ENCODE measurements at regions not wholly inside any gene's neighbourhood (a gene's known extent, or its start where the extent isn't known, plus 50 kb on each side); places are given as distances from the start of the nearest gene placed in this dataset.

DNA sequence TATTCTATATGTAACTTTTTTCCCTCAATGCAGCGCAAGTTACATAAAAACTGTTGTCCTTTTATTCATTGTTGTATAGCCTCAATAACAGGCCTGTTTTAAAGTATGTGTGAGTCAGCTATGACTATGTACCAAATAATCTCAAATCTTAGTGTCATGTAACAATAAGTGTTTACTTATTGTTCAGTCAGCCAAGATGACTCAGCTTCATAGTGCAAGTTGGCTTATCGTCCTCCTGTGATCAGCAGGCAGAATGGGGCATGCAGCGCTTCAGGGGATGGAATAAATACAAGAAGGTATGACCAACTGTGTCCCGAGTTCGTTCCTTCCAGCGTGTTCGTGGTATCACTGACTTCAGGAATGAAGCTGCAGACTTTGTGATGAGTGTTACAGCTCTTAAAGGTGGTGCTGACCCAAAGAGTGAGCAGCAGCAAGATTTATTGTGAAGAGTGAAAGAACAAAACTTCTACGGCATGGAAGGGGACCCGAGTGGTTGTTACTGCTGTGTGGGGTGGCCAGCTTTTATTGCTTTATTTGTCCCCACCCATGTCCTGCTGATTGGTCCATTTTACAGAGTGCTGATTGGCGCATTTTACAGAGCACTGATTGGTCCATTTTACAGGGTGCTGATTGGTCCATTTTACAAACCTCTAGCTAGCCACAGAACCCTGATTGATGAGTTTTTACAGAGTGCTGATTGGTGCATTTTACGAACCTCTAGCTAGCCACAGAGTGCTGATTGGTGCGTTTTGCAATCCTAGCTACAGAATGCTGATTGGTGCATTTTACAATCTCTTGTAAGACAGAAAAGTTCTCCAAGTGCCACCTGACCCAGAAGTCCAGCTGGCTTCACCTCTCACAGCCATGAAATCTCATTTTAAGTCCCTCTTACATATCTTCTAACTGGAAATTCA lies 1016.0 kb downstream of the MCTP2 start:
- no peak for DNase-seq (ENCODE audit: low read depth in 2 of 2)

DNA sequence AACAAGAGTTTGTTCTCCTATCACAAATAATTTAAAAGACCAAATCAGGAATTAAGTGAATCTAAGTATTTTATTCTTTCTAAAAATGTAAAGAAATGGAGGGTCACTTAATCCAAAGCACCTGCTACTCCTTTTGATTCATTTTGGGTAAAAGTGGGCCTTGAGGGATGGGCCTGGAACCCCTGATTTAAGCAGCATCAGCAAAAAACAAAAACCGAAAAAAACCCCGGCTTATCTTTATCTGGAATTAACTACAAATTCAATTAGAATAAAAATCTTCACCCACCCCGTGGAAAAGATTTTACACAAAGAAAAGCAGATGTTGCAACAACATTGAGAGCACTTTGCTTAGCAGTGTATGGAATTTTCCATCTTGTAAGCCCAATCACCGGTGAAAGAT lies 1018.2 kb downstream of the MCTP2 start:
- no peak for DNase-seq (ENCODE audit: low read depth in 2 of 2)

DNA sequence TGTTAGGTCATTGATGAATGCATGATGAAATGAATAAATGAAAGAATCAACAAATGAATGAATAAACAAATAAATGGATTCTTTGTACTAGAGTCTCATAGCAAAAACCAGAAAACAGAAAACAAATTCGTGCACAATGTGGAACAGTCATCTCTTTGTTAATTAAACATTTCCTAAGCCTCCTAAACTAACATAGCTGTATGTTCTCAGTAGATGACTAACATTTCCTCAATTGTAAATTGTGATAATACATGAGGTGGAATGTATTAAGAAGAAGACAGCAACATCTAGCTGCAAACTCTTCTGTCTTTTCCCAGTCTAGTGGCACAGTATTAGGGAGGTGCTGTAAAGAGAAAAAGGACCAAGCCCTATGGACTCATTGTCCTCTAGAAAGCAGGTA lies 1021.0 kb downstream of the MCTP2 start:
- no peak for DNase-seq (ENCODE audit: low read depth in 2 of 2)

DNA sequence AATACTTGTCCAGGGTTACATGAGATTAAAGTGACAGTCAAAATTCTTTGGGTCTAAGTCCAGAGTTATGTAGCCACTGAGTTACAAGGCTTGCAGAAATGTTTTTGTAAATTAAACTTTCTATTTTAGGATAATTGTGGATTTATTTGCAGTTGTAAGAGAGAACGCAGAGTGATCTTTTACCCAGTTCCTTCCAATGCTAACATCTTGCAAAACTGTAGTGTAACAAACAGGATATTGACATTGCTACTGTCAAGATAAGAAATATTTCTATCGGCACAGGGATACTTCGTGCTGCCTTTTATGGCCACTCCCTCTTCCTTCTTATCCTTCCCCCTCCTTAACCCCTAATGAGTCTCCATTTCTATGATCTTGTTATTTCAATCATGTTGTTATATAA lies 1022.9 kb downstream of the MCTP2 start:
- DNase-seq (ENCODE audit: low read depth in 2 of 2), result no peak

DNA sequence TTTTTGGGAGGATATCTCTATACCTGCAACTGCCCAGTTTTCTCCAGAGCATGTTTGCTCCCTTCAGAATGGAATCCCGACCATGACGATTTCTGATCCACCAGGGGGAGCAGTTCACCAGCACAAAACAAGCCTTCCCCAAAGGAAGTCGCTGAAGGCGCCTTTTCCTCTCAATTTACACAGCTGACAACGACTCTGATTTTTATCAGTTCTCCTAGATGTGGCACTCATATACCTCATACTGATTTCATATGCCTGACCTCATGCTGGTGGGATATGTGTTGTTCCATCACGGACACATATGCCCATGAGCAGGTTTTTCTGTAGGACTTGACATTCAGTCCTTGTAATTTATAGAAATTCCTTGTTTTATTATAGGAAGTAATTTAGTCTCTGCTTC lies 1028.2 kb downstream of the MCTP2 start:
- peak; percentile 5 to 10 for DNase-seq (ENCODE audit: low read depth in 2 of 2)

DNA sequence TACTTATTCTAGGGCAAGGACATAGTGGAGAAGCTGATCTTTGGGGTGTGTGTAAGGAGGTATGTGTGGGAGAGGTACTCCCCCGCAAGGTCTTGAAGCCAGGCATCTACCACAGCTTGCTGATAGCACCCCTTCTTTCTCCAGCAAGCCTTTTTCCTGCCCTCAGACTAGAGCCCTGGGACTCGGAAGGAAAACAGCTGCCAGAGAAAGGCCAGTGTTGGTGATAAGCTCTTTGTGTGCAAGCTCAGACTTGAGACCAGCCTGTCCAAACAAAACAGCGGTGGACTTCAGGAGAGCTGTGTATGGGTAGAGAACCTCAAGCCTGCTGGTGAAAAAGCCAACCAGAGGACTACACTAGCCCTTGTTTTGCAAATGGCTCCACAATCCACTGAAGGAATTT lies 1028.6 kb downstream of the MCTP2 start:
- DNase-seq (ENCODE audit: low read depth in 2 of 2), result no peak

DNA sequence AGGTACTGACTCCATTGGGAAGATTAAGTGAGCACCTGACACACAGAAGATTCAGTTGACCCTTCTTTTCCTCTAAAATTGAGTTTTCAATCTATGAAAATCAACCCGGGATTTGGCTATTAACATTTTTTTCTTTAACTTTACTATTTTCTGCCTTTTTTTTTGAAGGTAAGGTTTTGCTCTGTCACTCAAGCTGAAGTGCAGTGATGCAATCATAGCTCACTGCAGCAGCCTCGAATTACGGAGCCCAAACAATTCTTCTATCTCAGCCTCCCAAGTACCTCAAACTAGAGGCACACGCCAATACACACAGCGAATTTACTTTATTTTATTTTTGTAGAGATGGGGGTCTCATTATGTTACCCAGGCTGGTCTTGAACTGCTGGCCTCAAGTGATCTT lies 1029.5 kb downstream of the MCTP2 start:
- no peak for DNase-seq (ENCODE audit: low read depth in 2 of 2)

DNA sequence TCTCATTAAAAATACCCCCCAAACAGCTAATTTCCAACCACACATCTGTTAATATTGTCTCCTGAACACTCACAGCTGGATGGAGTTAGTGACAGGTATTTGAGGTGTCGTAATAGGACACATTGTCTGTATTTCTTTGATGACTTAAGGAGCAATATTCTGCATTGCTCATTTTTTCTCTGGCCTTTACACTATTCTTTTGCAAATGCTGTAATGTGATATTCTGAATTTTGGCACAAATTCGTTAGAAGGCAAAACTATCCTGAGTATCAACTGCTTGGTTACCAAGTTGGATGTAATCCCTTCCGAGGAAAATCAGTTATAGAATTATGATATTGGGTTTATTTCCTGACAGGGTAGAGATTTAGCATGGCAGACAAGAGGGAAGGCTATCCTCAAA lies 1030.2 kb downstream of the MCTP2 start:
- DNase-seq (ENCODE audit: low read depth in 2 of 2), result no peak

DNA sequence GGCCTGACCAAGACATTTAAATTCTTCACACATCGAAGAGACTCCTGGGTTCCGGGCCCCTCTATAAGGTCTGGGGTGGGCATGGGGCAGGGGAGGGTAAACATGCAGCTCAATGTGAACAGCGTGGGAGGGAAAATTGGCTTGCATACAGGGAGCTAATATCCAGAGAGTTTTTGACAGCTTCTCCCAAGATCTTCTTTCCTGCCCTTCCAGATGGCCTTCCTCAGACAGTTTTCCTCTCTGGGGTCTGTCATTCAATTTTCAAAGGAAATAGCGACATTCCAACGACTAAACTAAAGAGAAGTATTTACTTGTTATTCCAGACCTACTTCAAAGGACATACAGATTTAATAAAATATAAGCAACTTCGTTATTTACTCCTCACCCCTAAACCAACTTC lies 1030.6 kb downstream of the MCTP2 start:
- no peak for DNase-seq (ENCODE audit: low read depth in 2 of 2)

DNA sequence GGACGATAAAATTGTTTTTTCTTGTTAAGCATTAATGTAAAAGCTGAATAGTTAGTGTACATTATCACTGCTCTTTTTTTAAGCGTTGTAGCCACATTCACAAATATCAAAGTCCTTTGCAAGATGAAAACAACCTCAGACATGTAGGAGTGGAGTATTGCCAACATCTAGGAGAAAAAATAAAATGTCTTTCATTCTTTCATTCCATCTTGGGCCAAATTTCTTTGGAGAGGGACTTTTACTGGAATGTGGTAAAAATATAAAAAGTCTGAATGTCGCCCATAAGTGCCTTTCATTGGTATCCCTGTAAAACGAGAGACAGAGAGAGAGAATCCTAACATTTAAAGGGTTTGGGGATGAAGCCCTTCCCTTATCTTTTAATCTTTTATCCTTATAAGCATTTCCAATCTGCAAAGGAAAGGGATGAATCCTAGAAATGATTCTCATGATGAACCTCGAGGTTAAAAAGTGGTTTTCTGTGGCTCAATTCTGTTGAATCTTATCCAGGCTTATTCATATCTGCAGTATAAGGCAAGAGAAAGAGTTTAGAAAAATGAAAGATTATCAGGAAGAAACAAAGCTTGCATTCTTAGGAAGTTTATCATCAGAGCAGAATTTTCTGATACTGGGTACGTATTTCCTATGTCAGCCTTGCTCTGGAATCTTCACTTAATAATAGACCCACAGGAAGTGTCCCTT lies 1031.7 kb downstream of the MCTP2 start:
- no peak for DNase-seq (ENCODE audit: low read depth in 2 of 2)

DNA sequence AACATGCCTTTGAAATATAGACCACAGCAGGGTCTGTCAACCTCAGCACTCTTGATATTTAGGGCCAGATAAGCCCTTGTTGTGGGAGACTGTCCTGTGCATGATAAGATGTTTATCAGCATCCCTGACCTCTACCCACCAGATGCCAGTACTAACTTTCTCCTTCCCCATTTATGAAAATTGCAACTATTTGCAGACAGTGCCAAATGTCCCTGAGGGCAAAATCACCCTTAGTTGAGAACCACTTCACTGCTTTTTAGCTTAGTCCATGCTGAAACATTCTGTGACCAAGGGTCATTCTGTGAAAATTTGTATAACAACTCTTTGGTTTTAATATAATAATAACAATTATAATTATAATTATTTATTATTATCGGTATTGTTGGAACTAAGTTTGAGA lies 1032.4 kb downstream of the MCTP2 start:
- no peak for DNase-seq (ENCODE audit: low read depth in 2 of 2)

DNA sequence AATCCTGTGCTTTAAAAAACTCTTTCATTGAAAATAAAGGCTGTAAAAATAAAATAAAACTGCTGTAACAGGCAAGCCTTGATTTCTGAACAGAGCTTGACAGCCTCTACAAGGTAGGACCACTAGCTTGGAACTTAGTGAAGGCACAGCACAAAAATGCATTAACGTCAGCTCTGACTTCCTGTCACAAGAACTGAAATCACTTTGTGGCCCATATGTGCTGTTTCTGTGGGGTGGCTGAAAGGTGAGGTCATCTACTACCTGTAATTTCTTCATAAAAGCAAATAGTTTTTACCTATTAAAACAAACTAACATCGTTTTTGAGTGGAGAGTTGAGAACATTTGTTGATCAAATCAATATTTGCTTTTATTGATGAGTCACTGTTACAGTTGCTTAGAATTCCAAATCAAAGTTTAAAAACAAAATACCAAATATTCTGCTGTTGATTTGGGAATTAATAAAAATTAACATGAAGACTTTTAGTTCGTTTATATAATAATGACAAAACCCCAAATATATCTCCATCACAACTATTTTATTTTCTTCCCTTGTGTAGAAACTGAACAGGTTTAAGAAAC lies 1034.1 kb downstream of the MCTP2 start:
- no peak for DNase-seq (ENCODE audit: low read depth in 2 of 2)

DNA sequence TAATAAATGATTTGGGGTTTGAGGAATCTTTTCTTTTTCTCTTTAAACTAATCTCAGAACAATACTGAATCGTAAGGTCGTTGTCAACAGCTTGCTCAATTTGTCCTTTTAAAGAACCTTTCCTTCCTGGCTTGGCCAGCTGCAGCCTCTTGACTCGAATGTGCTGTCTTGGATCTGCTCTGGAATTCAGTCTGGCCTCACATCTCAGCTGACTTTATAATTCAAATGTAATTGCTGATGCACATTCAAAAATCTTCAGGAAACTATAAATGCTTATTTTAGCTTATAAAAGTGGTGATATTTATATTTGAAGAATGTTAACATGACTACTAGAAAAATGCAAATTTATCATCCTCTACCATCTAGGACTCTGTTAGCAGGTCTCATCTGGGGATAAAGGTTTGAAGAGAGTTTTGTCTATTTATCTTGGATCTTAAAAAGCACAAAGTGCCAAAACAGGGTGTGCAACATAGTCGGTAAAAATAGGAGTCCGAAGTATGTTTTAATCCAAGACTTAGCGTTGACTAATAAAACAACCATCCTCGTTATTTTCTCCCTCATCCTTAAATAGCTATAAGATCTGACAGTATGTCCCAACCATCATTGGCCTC lies 1035.2 kb downstream of the MCTP2 start:
- no peak for DNase-seq (ENCODE audit: low read depth in 2 of 2)

DNA sequence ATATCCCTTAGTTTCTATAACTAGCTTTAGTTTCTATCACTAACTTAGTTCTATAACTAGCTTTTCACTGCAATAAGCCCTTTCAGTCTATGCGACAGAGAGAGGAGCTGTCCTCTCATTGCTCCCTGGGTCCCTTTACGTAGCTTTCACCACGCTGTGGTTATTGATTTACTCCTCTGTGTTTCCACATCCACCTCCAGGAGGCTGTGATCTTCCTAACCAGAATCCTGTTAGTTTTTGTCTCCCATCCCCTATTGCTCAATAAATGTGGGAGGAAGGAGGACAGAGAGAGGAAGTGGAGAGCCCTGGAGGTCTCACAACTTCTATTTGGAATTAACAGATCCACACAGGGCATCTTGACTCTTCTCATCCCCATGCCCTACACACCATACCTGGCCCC lies 1036.1 kb downstream of the MCTP2 start:
- DNase-seq (ENCODE audit: low read depth in 2 of 2), result no peak

DNA sequence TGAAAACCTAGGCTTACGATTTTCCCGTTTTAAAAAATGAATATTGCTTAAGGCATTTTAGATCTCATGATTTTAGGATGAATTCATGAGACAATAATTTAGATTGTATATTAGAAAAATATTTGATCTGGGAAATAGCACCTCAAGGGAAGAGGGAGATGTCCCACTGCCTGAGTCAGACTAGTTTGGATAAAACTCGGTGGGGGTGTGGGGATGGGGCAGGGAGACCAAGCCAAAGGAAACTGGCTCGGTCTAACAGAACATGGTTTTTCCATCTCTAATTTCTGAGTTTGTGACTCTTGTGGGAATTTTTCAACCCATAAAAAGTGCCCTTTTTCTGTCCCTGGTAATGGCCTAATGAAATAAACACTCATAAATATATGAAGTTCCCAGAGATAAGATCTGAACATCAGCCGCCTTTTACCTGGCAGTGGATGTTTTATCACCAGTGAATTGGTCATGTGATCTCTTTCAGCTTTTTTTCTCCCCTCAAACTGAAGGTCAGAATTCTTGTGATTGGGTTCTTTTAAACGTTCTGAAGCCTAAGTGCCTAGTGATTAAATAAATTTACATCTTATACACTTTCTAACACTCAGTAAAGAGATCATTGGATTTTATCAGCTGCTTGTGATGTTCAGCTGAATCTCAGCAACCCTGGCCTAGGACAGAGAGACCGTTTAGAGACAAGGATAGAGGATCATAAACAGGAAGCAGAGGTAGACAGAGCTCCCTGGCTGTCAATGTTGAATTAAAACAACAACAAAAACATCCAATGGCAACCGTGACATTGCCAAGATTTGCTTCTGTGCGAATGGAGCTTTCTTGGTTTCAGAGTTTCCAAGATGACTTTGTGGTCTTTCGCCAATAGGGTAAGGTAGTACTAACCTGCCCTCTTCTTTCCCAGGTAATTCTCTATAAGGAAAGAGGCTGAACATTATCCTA lies 1038.2 kb downstream of the MCTP2 start:
- no peak for DNase-seq (ENCODE audit: low read depth in 2 of 2)

DNA sequence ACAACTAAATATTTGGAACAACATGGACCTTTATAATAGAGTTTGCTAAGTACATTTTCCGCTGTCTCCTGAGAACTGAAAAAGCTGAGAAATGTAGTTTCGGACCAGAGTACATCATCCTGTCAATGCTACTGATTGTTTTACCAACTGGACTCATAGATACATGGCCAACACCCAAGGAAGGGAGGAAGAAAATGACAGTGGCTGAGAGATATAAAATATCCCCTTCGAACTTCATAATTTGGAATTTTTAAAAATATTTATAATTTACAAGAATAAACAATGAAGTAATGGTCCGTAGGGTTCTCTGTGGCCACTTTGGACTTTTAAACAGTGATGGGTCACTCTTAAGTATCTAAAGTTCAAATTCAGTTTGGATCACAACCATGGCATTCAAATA lies 1042.7 kb downstream of the MCTP2 start:
- DNase-seq (ENCODE audit: low read depth in 2 of 2), result no peak

DNA sequence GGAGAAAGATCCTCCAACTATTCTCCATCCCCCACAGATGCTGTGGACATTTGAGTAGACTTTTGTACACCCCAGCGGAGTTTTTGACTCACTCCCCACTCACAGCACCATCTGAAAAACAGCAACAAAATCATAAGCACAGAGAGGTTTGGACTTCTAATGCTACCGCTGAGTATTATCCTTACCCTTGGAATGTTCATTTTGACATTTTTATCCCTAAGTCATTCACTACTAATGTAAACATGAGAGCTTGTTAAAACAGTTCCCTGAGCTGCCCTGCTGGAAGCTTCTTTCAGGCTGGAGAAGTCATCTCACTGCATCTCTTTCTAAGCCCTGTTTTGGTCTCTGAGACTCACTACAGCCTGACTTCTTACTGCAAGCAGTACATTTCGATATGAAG lies 1045.9 kb downstream of the MCTP2 start:
- DNase-seq (ENCODE audit: low read depth in 2 of 2), result no peak

DNA sequence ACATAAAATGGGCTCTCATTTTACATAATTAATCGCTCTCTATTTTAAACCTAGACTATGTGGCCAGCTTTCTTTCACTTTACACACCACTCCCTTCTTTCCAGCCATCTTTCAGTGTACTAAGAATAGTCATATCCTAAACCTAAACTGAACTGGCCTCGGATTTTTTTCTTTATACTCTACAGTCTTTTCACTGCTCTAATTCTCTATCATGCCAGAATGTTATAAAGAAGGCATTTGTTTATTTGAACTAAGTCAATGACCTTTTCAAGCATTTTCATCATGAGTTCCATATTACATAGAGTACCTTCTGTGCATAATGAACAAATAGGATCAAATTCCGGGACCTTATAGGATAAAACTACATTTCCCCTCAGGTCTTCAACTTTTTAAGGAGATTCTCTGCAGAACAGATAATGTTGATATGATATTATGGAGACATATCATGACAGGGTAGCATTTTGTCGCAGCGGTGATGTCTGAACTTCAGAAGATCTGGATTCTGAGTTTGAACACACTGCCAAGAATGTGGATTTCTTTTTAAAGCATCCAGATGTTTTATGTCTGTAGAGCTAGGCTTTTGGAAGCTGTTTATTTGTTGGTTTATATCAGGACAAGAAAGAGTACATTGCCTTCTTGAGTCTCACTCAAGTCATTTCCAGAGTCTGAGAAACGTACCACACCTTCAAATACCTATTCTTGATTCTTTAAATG lies 1047.3 kb downstream of the MCTP2 start:
- no peak for DNase-seq (ENCODE audit: low read depth in 2 of 2)

DNA sequence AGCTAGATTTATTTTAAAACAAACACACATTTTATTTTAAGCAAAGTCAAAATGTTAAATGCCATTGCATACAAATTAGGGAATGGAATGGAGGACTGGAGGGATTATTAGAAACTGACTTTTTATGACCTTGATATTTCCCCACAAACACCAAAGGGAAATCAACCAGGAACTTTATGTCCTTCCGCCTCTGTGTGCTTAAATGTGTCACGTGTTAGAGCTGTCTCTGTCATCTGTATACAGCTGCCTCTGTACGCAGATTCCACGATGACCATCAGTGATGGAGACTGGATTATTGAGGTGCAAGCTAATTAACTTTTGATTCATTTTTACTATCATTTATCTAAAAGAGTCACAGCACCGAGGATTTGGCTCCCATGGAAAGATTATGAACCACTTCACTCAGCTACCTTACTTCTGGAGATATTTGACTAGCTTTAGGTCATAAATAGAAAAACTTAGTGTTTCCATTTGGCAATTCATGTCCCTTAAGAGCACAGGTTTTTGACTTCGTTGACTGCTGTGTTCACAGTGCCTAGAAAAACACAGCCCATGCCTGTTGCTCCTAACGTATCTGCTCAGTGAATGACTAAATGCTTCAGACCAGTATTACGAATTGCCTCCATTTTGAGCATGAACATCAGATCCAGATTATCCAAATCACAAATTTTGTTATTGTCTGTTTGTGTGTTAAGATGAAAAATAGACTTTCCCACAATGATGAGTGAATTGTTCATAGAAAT lies 1048.1 kb downstream of the MCTP2 start:
- no peak for DNase-seq (ENCODE audit: low read depth in 2 of 2)

DNA sequence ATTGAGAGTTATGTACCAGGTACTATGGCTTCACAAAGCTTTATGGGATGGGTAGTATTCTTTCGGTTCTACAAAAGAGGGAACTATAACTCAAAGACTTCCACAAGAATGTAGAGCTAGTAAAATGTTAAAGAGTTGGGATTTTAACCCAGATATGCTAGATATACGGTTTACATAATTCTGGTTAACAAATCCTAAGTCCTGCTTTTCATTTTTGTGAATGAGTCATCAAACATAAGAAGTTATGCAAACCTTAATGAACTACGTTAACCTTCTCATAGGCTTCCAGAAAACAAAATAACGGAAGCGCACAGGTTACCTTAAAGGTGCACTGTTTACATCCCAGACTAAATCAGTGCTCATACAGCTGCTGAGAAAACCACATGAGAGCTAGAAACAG lies 1049.3 kb downstream of the MCTP2 start:
- no peak for DNase-seq (ENCODE audit: low read depth in 2 of 2)
